Activated T-cell treated with anti-CD3 and anti-CD28 coated beads, Interleukin-2, amount 50 U/mL, for 48 hours (primary cell): ENCODE measurements at regions not wholly inside any gene's neighbourhood (a gene's known extent, or its start where the extent isn't known, plus 50 kb on each side); places are given as distances from the start of the nearest gene placed in this dataset.

Experiments
- DNase-seq, 2 experiments: peaks; one replicate each; pipeline ENCODE4 v3.0.0-alpha.2; 2020

GRCh38 chr22:26847046-26847445, 189.7 kb downstream of the MIAT start:
- DNase-seq: no peak

GRCh38 chr22:26847816-26848215, 190.4 kb downstream of the MIAT start:
- no peak for DNase-seq

GRCh38 chr22:26848244-26848920, 191.0 kb downstream of the MIAT start:
- no peak for DNase-seq

- no peak for DNase-seq
Measured at GRCh38 chr22:26849575-26849974, 192.2 kb downstream of the MIAT start.

- no peak for DNase-seq
Measured at GRCh38 chr22:26851125-26851524, 193.7 kb downstream of the MIAT start.

- no peak for DNase-seq
Measured at GRCh38 chr22:26852176-26852575, 194.8 kb downstream of the MIAT start.

GRCh38 chr22:26853071-26853470, 195.7 kb downstream of the MIAT start:
- no peak for DNase-seq

GRCh38 chr22:26853495-26853894, 196.1 kb downstream of the MIAT start:
- DNase-seq: no peak

- DNase-seq: no peak
Measured at GRCh38 chr22:26857169-26857568, 199.8 kb downstream of the MIAT start.

- no peak for DNase-seq
Measured at GRCh38 chr22:26860301-26860700, 202.9 kb downstream of the MIAT start.

GRCh38 chr22:26865021-26865420, 207.6 kb downstream of the MIAT start:
- DNase-seq: no peak

- no peak for DNase-seq
Measured at GRCh38 chr22:26883393-26883792, 226.0 kb downstream of the MIAT start.

GRCh38 chr22:26884921-26885320, 227.5 kb downstream of the MIAT start:
- DNase-seq: no peak

GRCh38 chr22:26885441-26886261, 228.3 kb downstream of the MIAT start:
- DNase-seq: no peak

GRCh38 chr22:26887456-26887855, 230.1 kb downstream of the MIAT start:
- no peak for DNase-seq

- no peak for DNase-seq
Measured at GRCh38 chr22:26887916-26888315, 230.5 kb downstream of the MIAT start.

- DNase-seq: no peak
Measured at GRCh38 chr22:26888887-26889286, 231.5 kb downstream of the MIAT start.

- no peak for DNase-seq
Measured at GRCh38 chr22:26889802-26890201, 232.4 kb downstream of the MIAT start.

GRCh38 chr22:26890870-26891269, 233.5 kb downstream of the MIAT start:
- no peak for DNase-seq

- DNase-seq: no peak
Measured at GRCh38 chr22:26891429-26891828, 234.0 kb downstream of the MIAT start.

- DNase-seq: peak in 1 of 2 experiments; percentile 10
Measured at GRCh38 chr22:26892166-26893041, 235.0 kb downstream of the MIAT start.

- DNase-seq: no peak
Measured at GRCh38 chr22:26893173-26894110, 236.1 kb downstream of the MIAT start.
